ENCODE measurements at regions not wholly inside any gene's neighbourhood (a gene's known extent, or its start where the extent isn't known, plus 50 kb on each side); places are given as distances from the start of the nearest gene placed in this dataset.
A peak's percentile ranks its signal among the peaks of the same experiment; 100 is the strongest.

- no peak for TF ChIP-seq POLR2A (IDR thresholded peaks at IDR 0.05)
- no peak for TF ChIP-seq CTCF (IDR thresholded peaks at IDR 0.05)
- DNase-seq: no peak
- 75 to 97% methylated on average over 6 to 8 of the region's 10 CpGs for WGBS, 2 donors
These were observed 732.2 kb downstream of the NR4A2 start for GRCh38 chr2:155600296-155600695.

GRCh38 chr2:155599834-155600233 lies 732.7 kb downstream of the NR4A2 start:
- H3K27ac ChIP-seq: no peak overlapping the region
- no peaks in the 10 kb centered on the region for H3K27me3 ChIP-seq
- no peak overlapping the region for H3K4me3 ChIP-seq
- H3K4me1 ChIP-seq: no peaks in the 10 kb centered on the region
- TF ChIP-seq POLR2A (IDR thresholded peaks at IDR 0.05) (no peak), CTCF (IDR thresholded peaks at IDR 0.05) (no peak)
- no peak for DNase-seq
- H3K36me3 ChIP-seq: no peaks in the 10 kb centered on the region
- 85 to 86% methylated on average over 3 of the region's 5 CpGs for WGBS, 2 donors
- no peaks in the 10 kb centered on the region for H3K9me3 ChIP-seq
- intact Hi-C loops (cut with DNase I): no loop called here

More at GRCh38 chr2:155600296-155600695, 732.2 kb downstream of the NR4A2 start:
- Histone ChIP-seq H3K27ac (no peak overlapping the region), H3K4me1 (no peaks in the 10 kb centered on the region), H3K27me3 (no peaks in the 10 kb centered on the region), H3K36me3 (no peaks in the 10 kb centered on the region), H3K4me3 (no peak overlapping the region), H3K9me3 (no peaks in the 10 kb centered on the region)
- intact Hi-C loops (cut with DNase I): no loop called here

- H3K27me3 ChIP-seq: no peaks in the 10 kb centered on the region
- DNase-seq: no peak
- no CpG with 5 or more reads among the region's 2 CpGs for WGBS, 2 donors
- intact Hi-C loops (cut with DNase I): no loop called here
- no peak for TF ChIP-seq CTCF (IDR thresholded peaks at IDR 0.05)
- no peak for TF ChIP-seq POLR2A (IDR thresholded peaks at IDR 0.05)
- H3K36me3 ChIP-seq: no peaks in the 10 kb centered on the region
- no peak overlapping the region for H3K4me3 ChIP-seq
- H3K4me1 ChIP-seq: no peaks in the 10 kb centered on the region
- no peaks in the 10 kb centered on the region for H3K9me3 ChIP-seq
- no peak overlapping the region for H3K27ac ChIP-seq
These were observed 748.8 kb downstream of the NR4A2 start for GRCh38 chr2:155583674-155584195.

GRCh38 chr2:155574941-155575340 lies 757.6 kb downstream of the NR4A2 start:
- H3K27ac ChIP-seq: no peak overlapping the region
- no peak for DNase-seq
- TF ChIP-seq CTCF (IDR thresholded peaks at IDR 0.05) (no peak), POLR2A (IDR thresholded peaks at IDR 0.05) (no peak)
- intact Hi-C loops (cut with DNase I): no loop called here
- 65 to 80% methylated on average over 1 of the region's 1 CpG for WGBS, 2 donors
- no peaks in the 10 kb centered on the region for H3K36me3 ChIP-seq
- no peak overlapping the region for H3K4me3 ChIP-seq
- H3K4me1 ChIP-seq: no peaks in the 10 kb centered on the region
- no peaks in the 10 kb centered on the region for H3K27me3 ChIP-seq
- no peaks in the 10 kb centered on the region for H3K9me3 ChIP-seq

GRCh38 chr2:155547571-155547970 lies 785.0 kb downstream of the NR4A2 start:
- WGBS, 2 donors: 83 to 85% methylated on average over 3 of the region's 3 CpGs
- TF ChIP-seq POLR2A (IDR thresholded peaks at IDR 0.05) (no peak), CTCF (IDR thresholded peaks at IDR 0.05) (no peak)
- Histone ChIP-seq H3K4me3 (peak overlapping the region in 1 of 4 donors; percentile 5), H3K27me3 (no peaks in the 10 kb centered on the region), H3K27ac (no peak overlapping the region), H3K4me1 (no peaks in the 10 kb centered on the region), H3K36me3 (no peaks in the 10 kb centered on the region), H3K9me3 (no peaks in the 10 kb centered on the region)
- no peak for DNase-seq
- intact Hi-C loops (cut with DNase I): no loop called here
